ENCODE measurements at regions not wholly inside any gene's neighbourhood (a gene's known extent, or its start where the extent isn't known, plus 50 kb on each side); places are given as distances from the start of the nearest gene placed in this dataset.

- Histone ChIP-seq H2BK120ac (replicated peaks; ENCODE audit: low read depth, low read length) (no peak overlapping the region), H3K4me3 (ENCODE audit: extremely low read depth in 1 of 4, insufficient read depth in 2 of 4, low read depth in 3 of 4, low read length in 4 of 4) (no peak overlapping the region), H4K91ac (replicated peaks; ENCODE audit: insufficient read length, low read length) (no peak overlapping the region), H3K79me1 (ENCODE audit: low read depth, low read length) (no peaks in the 10 kb centered on the region), H3K23me2 (ENCODE audit: low read depth, low read length) (no peaks in the 10 kb centered on the region), H3K9ac (replicated peaks in 1 of 4; ENCODE audit: extremely low read depth in 1 of 4, low read depth in 3 of 4, low read length in 3 of 4) (no peak overlapping the region), H3K4me1 (replicated peaks in 1 of 4; ENCODE audit: control insufficient read depth in 3 of 4, insufficient read depth in 4 of 4, low read length in 3 of 4) (no peaks in the 10 kb centered on the region), H3K56ac (replicated peaks; ENCODE audit: insufficient read length, low read depth, low read length) (no peak overlapping the region), H3K36me3 (ENCODE audit: control insufficient read depth in 2 of 4, insufficient read depth in 4 of 4, low read length in 3 of 4) (no peaks in the 10 kb centered on the region), H3K14ac (ENCODE audit: insufficient read length) (no peak overlapping the region), H2BK12ac (ENCODE audit: low read depth, low read length) (no peak overlapping the region), H3K9me3 (ENCODE audit: insufficient read depth in 2 of 2, low read depth in 1 of 2, low read length in 1 of 2) (no peaks in the 10 kb centered on the region), H3K4ac (replicated peaks; ENCODE audit: insufficient read length, low read depth, low read length) (no peak overlapping the region), H3K79me2 (ENCODE audit: control insufficient read depth in 1 of 2, insufficient read depth in 2 of 2, low read length in 2 of 2) (no peaks in the 10 kb centered on the region), H4K20me1 (replicated peaks in 1 of 2; ENCODE audit: control insufficient read depth in 1 of 2, insufficient read depth in 2 of 2, low read length in 2 of 2) (no peaks in the 10 kb centered on the region), H3K4me2 (ENCODE audit: insufficient read depth in 1 of 2, low read depth in 2 of 2, low read length in 2 of 2) (no peak overlapping the region), H3K23ac (ENCODE audit: insufficient read length) (no peak overlapping the region), H3K27me3 (replicated peaks in 1 of 4; ENCODE audit: control insufficient read depth in 3 of 4, extremely low read depth in 1 of 4, insufficient read depth in 3 of 4, low read length in 3 of 4) (no peaks in the 10 kb centered on the region), H2BK5ac (ENCODE audit: low read depth, low read length) (no peak overlapping the region), H2AFZ (ENCODE audit: low read length) (no peak overlapping the region), H3K27ac (ENCODE audit: low read depth, low read length) (no peak overlapping the region), H2AK5ac (ENCODE audit: low read depth, low read length) (no peak overlapping the region), H3K18ac (ENCODE audit: extremely low read depth, low read length) (no peak overlapping the region), H4K5ac (ENCODE audit: insufficient read length, low read depth, low read length) (no peak overlapping the region), H2BK15ac (ENCODE audit: low read length) (no peak overlapping the region), H4K8ac (ENCODE audit: extremely low read depth, insufficient read depth, low read length) (no peak overlapping the region), H2BK20ac (ENCODE audit: low read length) (no peak overlapping the region)
- POLR2A ChIA-PET (ENCODE audit: partially characterized antibody) = no interaction called here
- CTCF ChIA-PET (ENCODE audit: partially characterized antibody) = interaction anchor here (1.1 kb wide), 1 partner anchor 226 kb away, joined by 3 read pairs; no protein-coding TSS in a partner anchor
- FAIRE-seq = no peak
- WGBS, 2 experiments (ENCODE audit: extremely low coverage in 1 of 2, insufficient coverage in 1 of 2, insufficient read length in 1 of 2, insufficient replicate concordance in 2 of 2, low coverage in 1 of 2, low lambda C conversion rate in 2 of 2, missing lambda C conversion rate in 1 of 2) = 97% methylated on average over 12 of the region's 13 CpGs; no CpG with 5 or more reads in 1 of the 2 experiments
- no peak for DNase-seq (ENCODE audit: low read depth in 1 of 2, low spot score in 2 of 2)
- TF ChIP-seq, protein P1, sequence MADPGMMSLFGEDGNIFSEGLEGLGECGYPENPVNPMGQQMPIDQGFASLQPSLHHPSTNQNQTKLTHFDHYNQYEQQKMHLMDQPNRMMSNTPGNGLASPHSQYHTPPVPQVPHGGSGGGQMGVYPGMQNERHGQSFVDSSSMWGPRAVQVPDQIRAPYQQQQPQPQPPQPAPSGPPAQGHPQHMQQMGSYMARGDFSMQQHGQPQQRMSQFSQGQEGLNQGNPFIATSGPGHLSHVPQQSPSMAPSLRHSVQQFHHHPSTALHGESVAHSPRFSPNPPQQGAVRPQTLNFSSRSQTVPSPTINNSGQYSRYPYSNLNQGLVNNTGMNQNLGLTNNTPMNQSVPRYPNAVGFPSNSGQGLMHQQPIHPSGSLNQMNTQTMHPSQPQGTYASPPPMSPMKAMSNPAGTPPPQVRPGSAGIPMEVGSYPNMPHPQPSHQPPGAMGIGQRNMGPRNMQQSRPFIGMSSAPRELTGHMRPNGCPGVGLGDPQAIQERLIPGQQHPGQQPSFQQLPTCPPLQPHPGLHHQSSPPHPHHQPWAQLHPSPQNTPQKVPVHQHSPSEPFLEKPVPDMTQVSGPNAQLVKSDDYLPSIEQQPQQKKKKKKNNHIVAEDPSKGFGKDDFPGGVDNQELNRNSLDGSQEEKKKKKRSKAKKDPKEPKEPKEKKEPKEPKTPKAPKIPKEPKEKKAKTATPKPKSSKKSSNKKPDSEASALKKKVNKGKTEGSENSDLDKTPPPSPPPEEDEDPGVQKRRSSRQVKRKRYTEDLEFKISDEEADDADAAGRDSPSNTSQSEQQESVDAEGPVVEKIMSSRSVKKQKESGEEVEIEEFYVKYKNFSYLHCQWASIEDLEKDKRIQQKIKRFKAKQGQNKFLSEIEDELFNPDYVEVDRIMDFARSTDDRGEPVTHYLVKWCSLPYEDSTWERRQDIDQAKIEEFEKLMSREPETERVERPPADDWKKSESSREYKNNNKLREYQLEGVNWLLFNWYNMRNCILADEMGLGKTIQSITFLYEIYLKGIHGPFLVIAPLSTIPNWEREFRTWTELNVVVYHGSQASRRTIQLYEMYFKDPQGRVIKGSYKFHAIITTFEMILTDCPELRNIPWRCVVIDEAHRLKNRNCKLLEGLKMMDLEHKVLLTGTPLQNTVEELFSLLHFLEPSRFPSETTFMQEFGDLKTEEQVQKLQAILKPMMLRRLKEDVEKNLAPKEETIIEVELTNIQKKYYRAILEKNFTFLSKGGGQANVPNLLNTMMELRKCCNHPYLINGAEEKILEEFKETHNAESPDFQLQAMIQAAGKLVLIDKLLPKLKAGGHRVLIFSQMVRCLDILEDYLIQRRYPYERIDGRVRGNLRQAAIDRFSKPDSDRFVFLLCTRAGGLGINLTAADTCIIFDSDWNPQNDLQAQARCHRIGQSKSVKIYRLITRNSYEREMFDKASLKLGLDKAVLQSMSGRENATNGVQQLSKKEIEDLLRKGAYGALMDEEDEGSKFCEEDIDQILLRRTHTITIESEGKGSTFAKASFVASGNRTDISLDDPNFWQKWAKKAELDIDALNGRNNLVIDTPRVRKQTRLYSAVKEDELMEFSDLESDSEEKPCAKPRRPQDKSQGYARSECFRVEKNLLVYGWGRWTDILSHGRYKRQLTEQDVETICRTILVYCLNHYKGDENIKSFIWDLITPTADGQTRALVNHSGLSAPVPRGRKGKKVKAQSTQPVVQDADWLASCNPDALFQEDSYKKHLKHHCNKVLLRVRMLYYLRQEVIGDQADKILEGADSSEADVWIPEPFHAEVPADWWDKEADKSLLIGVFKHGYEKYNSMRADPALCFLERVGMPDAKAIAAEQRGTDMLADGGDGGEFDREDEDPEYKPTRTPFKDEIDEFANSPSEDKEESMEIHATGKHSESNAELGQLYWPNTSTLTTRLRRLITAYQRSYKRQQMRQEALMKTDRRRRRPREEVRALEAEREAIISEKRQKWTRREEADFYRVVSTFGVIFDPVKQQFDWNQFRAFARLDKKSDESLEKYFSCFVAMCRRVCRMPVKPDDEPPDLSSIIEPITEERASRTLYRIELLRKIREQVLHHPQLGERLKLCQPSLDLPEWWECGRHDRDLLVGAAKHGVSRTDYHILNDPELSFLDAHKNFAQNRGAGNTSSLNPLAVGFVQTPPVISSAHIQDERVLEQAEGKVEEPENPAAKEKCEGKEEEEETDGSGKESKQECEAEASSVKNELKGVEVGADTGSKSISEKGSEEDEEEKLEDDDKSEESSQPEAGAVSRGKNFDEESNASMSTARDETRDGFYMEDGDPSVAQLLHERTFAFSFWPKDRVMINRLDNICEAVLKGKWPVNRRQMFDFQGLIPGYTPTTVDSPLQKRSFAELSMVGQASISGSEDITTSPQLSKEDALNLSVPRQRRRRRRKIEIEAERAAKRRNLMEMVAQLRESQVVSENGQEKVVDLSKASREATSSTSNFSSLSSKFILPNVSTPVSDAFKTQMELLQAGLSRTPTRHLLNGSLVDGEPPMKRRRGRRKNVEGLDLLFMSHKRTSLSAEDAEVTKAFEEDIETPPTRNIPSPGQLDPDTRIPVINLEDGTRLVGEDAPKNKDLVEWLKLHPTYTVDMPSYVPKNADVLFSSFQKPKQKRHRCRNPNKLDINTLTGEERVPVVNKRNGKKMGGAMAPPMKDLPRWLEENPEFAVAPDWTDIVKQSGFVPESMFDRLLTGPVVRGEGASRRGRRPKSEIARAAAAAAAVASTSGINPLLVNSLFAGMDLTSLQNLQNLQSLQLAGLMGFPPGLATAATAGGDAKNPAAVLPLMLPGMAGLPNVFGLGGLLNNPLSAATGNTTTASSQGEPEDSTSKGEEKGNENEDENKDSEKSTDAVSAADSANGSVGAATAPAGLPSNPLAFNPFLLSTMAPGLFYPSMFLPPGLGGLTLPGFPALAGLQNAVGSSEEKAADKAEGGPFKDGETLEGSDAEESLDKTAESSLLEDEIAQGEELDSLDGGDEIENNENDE (IDR thresholded peaks at IDR 0.05; ENCODE audit: insufficient replicate concordance, low read length) = no peak
Measured at GRCh38 chr2:59926731-59927130, 626.7 kb downstream of the BCL11A start.
